ENCODE measurements at regions not wholly inside any gene's neighbourhood (a gene's known extent, or its start where the extent isn't known, plus 50 kb on each side); places are given as distances from the start of the nearest gene placed in this dataset.

DNA sequence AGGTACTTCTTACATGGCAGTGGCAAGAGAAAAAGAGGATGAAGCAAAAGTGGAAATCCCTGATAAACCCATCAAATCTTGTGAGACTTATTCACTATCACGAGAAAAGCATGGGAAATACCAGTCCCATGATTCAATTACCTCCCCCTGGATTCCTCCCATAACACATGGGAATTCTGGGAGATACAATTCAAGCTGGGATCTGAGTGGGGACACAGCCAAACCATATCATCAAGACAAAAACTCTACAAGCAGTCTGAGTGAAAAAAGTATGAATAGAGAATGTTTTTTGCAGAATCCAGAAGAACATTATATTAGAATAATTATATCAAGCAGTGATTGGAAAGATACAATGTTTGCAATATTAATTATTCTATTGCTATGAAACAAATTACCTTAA is 893.7 kb downstream of the FAM181B start:
- TF ChIP-seq, protein P1, sequence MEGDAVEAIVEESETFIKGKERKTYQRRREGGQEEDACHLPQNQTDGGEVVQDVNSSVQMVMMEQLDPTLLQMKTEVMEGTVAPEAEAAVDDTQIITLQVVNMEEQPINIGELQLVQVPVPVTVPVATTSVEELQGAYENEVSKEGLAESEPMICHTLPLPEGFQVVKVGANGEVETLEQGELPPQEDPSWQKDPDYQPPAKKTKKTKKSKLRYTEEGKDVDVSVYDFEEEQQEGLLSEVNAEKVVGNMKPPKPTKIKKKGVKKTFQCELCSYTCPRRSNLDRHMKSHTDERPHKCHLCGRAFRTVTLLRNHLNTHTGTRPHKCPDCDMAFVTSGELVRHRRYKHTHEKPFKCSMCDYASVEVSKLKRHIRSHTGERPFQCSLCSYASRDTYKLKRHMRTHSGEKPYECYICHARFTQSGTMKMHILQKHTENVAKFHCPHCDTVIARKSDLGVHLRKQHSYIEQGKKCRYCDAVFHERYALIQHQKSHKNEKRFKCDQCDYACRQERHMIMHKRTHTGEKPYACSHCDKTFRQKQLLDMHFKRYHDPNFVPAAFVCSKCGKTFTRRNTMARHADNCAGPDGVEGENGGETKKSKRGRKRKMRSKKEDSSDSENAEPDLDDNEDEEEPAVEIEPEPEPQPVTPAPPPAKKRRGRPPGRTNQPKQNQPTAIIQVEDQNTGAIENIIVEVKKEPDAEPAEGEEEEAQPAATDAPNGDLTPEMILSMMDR (IDR thresholded peaks at IDR 0.05; ENCODE audit: low read depth, low read length, missing input control), result no peak
- no peak for TF ChIP-seq YY1 (IDR thresholded peaks at IDR 0.05)

Data from liver (tissue), 2 donors.